Thyroid gland (tissue), 4 donors: ENCODE measurements at regions not wholly inside any gene's neighbourhood (a gene's known extent, or its start where the extent isn't known, plus 50 kb on each side); places are given as distances from the start of the nearest gene placed in this dataset.

Experiments used
- POLR2A ChIP-seq, 2 donors: fragments of 450-650 bp; IDR thresholded peaks; one replicate each; pipeline ENCODE4 v1.6.1; 2017; ENCODE audit warnings: antibody characterized with exemption in 2 of 2, mild to moderate bottlenecking in 2 of 2, moderate library complexity in 1 of 2
- TF ChIP-seq, protein P1 (sequence below), 6 experiments: fragments of 200-600 bp in 3 of 6; fragments of 450-650 bp in 3 of 6; sonication (generic) in 3 of 6; IDR thresholded peaks; one replicate each; pipeline ENCODE4 v1.5.1; 2016 to 2019; ENCODE audit warnings: antibody characterized with exemption in 6 of 6, mild to moderate bottlenecking in 2 of 6, inconsistent platforms in 1 of 6, moderate library complexity in 1 of 6

GRCh38 chr7:34603711-34604444, 54.1 kb upstream of the NPSR1 start:
- TF ChIP-seq, protein P1, sequence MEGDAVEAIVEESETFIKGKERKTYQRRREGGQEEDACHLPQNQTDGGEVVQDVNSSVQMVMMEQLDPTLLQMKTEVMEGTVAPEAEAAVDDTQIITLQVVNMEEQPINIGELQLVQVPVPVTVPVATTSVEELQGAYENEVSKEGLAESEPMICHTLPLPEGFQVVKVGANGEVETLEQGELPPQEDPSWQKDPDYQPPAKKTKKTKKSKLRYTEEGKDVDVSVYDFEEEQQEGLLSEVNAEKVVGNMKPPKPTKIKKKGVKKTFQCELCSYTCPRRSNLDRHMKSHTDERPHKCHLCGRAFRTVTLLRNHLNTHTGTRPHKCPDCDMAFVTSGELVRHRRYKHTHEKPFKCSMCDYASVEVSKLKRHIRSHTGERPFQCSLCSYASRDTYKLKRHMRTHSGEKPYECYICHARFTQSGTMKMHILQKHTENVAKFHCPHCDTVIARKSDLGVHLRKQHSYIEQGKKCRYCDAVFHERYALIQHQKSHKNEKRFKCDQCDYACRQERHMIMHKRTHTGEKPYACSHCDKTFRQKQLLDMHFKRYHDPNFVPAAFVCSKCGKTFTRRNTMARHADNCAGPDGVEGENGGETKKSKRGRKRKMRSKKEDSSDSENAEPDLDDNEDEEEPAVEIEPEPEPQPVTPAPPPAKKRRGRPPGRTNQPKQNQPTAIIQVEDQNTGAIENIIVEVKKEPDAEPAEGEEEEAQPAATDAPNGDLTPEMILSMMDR (IDR thresholded peaks at IDR 0.05) = no peak
- no peak for TF ChIP-seq POLR2A (IDR thresholded peaks at IDR 0.05)
